ENCODE measurements at regions not wholly inside any gene's neighbourhood (a gene's known extent, or its start where the extent isn't known, plus 50 kb on each side); places are given as distances from the start of the nearest gene placed in this dataset.
"Not testable (repeated sequence)": the region's sequence is repeated elsewhere in the genome, so short reads cannot be mapped to it uniquely, and the experiment has no call there.

DNA sequence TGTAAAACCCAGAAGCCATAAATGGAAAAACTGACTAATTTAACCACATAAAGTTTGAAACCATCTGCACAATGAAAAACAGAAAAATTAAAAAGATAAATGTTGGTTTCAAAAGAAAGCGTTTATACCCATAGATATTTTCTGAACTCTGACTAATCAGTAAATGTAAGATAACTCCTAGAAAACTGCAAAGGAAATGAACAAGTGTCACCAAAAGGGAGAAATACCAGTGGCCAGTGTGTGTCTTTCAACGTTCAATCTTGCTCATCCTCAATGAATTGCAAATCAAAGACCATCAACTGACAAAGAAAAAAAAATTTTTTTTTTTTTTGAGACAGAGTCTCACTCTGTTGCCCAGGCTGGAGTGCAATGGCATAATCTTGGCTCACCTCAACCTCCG, 180.1 kb downstream of the SYK start:
- no peak for DNase-seq

DNA sequence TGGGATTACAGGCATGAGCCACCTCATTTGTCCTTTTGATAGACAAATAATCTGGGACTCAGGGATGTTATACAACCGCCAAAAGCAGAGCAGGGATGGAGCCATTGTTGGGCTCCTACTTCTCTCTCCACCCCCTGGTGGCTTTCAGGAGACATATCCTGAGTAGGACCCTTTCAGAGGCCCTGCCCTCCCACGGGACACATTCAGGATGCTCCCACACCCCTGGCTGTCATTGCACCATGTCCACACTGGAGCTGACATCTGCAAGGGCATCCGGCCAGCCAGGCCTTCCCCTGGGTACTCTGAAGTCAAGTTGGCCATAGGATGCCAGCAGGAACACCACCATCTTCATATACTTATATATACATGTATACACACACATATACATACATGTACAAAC, 181.8 kb downstream of the SYK start:
- no peak for DNase-seq

DNA sequence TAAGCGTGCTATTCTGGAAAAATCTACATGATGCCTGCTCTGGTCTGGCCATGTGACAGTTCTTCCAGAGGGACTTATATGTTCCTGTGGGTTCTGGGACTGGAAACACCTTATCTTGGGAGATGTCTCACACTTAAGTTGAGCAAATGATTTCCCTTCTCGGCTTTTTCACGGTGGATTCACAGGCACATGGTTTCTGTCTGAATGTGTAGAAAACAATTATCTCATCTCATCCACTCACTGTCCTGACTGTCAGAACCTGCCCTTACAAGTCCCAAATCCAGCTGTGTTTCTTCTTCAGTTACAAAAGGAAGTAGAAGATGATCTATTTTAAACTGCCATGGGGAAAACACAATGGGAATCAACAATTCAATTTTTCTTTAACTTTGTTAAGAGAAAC, 184.0 kb downstream of the SYK start:
- no peak for DNase-seq

DNA sequence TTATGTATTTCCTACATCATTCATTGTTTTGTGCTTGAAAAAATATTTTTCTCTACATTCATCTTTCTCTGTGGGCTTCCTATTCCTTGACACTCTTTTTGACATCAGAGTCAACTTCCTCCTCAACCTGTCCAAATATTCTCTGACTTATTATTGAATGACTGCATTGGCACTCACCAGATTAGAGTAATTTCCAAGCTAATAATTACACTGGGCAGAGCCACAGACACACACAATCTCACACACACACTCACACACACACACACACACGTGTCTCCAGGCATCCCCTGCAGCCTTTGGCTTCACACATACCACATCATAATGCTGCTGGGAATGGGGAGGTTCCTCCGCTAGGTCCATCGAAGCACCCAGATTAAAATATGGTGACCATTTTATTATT, 184.5 kb downstream of the SYK start:
- DNase-seq, result no peak

DNA sequence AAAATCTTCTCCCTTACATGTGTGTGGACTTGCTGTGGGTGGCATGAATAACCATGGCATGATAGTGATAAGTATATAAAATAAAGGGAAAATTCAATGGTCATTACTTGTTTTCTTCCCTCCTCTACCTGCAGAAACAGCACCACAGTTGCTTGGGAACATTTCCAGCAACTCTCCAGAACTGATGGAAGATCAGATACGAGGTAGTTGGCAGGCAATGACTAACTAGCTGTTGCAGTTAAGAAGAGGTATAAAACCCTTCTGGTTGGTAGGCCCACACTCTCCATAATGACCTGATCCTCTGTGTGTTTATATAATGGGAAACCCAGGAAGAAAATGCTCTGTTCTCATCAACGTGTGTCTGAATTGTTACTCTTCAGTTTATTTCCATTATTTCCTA, 185.9 kb downstream of the SYK start:
- DNase-seq, result no peak

DNA sequence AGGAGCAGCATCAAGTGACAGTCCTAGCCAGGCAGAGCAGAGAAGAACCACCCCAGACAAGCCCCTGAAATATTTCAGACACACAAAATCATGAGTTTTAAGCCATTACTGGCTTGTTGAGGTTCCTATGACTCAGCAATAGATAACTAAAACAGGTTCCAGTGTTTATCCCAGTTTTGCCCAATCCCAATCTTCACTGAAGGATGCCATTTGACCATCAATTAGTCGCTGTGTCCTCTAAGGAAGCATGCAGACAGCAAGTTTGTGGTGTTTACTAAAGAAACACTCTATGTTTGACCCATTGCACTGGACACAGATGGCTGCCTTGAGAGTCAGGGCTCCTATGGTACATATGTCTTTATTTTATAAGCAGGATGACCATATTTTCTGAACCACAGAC, 186.7 kb downstream of the SYK start:
- no peak for DNase-seq

DNA sequence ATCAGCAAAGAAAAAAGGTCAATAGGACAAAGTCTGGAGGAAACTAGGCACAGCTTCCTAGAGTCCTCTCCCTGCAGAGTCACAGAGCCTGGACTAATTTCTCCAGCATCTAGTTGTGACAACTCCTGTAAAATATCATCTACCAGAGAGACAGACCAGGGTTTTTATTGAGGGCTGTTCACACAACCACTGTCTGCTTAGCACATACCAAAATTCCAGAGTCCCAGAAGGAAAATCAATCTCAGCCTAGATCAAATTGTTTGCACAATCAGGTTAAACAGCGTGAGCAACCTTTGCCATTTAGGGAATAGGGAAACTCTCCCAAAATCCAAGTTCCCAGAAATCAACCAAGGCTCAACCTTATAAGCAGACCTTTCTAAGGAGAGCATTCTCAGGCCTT, 190.3 kb downstream of the SYK start:
- DNase-seq, result no peak

DNA sequence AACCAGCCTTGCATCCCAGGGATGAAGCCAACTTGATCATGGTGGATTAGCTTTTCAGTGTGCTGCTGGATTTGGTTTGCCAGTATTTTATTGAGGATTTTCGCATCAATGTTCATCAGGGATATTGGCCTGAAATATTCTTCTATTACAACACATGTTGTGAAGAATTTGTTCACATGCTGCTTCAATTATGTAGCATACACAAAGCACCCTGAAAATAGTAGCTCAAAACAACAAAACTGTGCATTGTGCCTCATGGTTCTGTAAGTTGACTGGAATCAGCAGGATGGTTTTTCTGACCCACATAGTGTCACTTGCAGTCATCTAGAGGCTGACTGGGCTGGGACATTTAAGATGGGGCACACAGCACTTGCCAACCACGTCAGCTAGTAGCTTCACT, 193.9 kb downstream of the SYK start:
- DNase-seq, result no peak

DNA sequence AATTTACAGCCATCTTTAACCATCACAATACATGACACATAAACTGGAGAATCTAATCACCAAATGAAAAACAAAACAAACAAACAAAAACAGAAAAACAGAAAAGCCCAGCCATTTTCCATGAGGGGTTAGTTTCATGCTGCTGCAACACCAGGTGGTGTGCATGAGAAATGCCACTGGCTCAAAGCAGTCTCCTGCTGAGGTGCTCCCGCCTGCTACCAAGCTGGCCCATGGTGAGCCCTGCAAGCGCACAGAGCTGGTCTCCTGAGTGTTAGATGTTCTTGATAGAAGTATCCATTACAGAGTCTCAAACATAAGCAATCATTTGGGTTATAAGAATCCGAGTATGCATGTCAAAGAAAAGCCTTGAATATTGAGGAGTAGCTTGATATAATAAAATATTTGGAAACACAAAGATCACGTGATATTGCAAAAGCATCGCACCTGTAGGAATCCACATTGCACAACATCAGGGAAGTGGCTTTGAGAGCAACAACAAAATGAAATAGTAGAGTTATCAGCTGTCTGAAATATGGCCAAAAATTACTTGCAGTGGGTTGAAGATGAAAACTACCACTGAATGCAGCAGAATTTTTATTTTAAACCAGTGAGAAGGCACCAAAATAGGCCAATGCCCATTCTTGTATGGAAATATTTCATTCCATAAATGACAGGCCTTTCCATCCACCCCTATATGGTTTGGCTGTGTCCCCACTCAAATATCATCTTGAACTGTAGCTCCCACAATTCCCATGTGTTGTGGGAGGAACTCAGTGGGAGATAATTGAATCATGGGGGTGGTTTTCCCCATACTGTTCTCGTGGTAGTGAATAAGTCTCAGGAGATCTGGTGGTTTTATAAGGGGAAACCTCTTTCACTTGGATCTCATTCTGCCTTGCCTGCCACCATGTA, 194.8 kb downstream of the SYK start:
- no peak for DNase-seq

DNA sequence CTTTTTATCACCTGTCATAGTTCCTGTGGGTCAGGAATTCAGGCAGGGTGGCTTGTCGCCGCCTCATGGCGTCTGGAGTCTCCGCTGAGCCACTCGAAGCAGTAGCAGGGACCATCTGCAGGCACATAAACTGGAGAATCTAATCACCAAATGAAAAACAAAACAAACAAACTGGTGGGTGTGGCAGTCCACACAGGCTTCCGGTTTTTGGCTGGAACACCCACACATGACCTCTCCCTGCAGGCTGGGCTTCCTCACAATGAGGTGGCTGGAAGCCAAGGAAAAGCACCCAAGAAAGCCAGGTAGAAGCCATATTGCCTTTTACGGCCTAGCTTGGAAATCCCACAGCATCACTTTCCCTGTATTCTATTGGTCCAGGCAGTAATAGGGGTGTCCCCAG, 197.0 kb downstream of the SYK start:
- no peak for DNase-seq

DNA sequence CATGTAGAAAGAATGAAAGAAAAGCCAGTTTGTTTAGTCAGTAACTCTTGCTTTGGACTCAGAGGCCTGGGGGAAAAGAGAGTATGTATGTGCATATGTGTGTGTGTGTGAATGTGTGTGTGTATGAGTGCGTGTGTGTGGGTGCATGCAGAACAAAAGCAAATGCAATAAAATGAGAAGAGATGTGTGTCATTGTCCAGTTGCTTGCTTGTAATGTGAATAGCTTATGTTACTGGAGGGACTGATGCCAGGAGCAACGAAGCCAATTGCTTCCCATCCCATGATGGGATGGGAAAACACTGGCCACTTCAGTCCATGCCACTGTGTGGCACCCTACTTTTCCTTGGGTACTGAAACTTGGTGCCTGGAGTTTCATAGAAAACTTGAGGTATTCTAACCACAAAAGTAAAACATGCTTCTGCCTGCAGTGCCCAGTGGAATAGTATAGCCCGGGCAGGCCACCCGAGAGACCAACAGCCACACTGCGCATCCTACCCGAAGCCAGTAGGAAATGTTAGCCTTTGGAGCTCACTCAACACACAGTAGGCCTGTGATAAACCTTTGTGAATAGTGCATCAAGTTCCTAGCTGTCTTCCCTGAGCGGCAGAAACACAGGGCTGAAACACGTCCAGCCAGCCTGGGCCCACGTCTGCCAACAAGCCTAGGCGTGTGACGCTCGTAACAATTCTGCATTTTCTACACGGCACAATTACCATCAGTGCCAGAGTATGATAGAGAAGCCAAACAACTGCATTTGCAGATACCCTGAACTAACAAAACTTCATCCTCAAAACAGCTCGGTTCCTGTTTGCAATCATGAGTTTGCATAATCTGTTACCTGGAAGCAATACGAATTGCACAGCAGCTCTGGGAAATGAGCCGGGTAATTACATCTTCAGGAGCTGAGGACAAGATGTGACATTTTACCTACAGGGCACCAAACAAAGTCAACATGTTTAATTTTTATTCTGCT, 198.1 kb downstream of the SYK start:
- DNase-seq, result no peak

DNA sequence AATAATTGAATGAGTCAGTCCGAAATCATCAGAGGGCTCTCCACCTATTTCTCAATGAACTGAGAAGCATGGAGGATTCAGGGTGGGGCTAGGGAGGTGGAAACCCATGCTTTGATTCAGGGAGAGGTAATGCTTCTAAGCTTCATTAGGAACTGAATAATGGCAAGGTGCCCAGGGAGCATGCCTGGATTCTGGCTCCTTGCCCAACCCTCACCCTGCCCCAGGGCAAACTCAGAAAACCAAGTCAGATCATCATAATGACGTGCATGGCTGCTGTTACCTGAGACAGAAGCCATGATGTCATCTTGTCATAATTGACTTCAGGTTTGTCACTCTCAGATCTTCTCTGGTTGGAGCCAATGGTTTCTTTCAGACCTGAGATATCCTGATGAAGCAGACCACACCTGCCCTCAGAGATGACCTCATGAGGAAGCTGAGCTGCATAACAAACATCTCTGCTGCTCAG, 199.6 kb downstream of the SYK start:
- DNase-seq, result no peak

DNA sequence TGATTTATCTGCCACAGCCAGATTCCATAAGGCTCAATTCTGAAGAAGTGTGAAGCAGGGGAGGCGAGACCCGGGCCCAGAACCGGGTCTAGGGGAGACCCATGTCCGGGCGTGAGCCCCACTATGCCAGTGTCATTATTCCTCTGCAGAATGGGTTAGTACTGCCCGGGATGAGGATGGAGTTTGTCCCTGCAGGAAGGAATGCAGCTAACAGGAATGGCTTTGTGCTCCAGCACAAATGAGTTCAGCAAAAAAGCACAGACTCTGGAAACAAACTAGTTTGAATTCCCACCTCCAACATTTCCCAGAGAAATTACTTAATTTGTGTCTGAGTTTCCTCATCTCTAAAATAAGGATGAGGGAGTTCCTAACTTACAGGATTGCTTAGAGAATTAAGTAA, 202.9 kb downstream of the SYK start:
- no peak for DNase-seq

DNA sequence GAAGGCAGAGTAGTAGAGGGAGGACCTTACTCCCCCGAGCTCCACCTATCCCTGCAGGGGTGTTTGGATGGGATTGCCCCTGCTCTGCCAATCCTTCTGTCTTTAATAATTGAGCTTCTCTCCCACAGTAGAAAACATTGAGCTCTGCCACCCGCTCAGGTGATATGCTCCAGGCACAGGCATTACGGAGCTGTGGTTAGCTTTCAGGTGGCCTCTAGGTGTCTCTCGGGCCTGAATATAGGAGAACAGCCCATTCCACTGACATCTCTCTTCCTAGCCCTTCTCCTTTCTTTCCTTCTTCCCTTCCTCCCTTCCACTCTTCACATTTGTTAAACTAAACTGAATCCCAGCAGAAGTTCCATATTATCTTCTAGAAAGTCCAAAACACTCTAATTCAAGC, 203.4 kb downstream of the SYK start:
- DNase-seq, result no peak

DNA sequence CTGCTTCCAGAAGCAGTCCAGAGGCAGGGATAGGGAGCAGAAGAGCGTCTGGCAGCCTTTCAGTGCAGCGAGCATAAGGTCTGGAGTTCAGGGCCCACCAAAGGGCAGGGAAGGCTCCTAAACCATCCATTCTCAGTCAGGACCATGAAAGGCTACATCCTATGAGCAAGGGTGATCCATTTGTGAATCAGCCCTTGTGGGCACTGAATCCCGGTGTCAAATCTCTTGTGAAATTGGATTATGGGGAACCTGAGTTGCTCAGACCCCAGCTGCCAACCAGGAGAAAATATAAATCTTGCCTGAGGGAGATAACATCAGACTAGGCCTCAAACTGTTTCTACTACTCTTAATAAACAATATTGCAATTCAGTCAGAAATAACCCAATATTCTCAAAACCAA, 204.4 kb downstream of the SYK start:
- DNase-seq, result no peak

DNA sequence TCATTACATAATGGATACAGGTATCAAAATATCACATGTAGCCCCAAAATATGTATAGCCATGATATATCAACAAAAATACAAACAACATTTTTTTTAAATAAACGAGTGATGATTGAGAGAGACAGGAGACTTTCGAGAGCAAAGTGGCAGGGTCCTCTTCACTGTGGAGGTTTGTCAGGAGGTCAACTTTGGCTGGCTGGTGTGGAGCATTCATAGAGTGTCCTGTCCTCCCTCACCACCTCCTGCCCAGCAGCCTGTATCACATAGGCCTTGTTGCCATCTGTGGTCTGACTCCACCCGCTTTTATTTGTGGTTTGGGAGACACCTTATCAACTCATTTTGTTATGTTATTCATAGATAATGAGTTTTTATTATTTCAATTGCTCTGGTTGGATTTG, 206.9 kb downstream of the SYK start:
- no peak for DNase-seq

DNA sequence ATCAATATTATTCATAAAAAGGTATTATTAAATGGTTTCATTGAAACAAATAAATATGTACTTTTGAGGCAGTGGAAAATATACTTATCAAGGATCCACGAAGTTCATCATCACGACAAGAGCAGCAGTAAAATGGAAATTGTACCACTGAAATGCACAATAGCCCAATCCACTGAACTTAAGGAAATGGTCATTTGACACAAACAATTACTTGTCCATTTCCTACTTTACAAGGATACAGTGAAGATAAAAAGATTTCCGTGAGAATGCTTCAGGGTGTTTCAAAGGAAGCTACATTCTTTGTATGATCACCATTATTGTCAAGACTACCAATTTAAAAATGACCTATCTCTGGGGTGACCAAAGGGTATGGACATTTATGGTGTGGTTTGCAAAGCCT, 210.3 kb downstream of the SYK start:
- no peak for DNase-seq

DNA sequence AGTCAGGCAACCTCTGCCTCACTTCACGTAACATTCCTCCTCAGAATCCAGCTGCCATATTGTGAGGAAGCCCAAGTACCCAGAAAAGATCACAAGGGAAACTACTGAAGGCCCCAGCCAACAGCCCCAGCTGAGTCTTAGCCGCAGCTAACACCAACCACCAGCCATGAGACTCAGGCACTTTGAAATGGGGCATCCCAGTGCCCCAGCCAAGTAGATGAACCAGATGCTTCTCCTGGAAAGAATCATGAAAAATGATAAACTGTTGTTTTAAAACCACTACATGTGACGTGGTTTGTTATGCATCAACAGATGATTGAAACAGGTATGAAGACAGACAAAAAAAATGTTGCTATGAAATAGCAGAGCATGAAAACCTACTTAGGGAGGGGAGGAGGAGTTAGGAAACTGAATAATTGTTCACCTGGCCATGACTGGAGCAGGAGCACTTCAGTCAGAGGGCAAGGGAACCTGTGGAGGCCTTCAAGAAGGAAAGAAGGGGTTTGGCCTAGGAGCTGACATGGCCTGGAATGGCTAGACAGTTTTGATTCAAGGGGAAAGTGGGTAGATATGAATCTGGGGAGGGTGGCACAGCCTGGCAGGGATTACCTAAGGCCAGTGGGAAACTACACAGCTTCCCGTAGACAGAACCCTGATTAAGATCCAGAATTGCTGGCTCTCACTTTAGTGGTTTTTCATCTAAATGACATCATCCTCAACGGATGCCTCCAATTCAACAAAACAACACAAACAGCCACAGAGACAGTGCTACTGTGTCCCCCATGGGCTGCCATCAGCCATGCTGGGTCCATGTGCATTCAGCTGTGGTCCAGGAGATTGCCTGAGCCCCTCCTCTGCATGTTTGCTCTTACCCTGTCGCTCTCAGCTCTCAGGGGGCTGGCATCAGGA, 211.6 kb downstream of the SYK start:
- no peak for DNase-seq

DNA sequence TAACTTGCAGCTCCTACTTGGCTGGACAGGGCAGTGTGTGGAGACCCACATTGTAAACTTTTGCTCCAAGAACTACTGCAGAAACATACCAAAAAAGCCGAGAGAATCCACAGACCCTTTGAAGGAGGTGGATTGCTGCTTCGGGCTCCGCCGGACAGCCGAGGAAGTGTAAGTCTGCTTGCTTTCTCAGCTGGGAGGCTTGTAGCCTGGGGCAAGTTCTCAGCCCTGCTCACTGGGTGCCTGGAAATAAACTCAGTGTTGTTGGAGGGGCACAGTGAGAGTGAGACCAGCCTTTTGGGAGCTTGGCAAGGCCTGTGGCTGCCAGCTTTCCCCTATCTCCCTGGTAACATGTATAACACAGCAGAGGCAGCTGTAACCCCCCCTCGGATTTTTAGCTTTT, 215.6 kb downstream of the SYK start:
- no peak for DNase-seq

DNA sequence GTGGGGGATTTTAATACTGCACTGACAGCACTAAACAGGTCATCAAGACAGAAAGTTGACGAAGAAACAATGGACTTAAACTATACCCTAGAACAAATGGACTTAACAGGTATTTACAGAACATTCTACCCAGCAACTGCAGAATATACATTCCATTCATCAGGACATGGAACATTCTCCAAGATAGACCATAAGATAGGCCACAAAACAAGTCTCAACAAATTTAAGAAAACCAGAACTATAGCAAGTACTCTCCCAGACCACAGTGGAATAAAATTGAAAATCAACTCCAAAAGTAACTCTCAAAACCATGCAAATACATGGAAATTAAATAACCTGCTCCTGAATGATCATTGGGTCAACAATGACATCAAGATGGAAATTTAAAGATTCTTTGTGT, 218.3 kb downstream of the SYK start:
- not testable (repeated sequence) for DNase-seq

DNA sequence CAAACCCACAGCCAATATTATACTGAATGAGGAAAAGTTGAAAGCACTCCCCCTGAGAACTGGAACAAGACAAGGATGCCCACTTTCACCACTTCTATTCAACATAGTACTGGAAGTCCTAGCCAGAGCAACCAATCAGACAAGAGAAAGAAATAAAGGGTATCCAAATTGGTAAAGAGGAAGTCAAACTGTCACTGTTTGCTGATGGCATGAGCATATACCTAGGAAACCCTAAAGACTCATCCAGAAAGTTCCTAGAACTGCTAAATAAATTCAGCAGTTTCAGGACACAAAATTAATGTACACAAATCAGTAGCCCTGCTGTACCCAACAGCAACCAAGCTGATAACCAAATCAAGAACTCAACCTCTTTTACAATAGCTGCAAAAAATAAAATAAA, 220.0 kb downstream of the SYK start:
- not testable (repeated sequence) for DNase-seq

DNA sequence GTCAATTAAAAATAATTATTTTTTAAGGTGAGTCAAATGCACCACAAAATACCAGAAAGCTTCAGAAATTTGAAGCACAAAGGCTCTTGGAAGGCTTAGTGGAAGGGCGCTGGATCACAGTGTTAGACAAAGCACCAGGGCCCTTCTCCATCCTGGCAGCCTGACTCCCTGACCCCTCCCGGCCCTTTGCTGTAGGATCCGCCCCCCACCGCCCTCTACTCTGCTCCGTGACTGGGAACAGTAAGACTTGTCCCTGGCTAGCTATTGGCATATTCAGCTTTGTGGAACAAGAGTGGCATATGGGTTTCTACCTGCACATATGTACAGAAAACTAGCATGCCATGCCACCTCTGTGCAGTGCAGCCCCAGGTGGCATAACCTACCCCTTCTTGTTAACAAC, 222.1 kb downstream of the SYK start:
- DNase-seq, result no peak

DNA sequence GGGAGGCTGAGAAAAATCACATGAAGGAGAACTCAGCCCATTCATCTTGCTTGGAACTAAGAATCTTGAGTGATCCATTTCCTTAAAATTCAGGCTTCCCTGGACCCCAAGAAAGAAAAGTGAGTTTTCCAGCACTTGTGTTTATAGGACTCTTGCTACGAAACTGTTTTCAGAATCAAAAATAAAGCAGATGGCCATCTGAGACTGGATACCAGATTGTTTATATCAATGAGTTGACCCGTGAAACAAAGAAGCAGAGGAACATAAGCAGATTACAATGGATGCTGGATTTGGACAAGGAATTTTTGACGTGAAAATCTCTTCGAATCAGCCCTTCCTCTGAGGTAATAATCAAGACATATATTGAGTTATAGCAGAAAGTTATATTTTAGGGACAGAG, 223.2 kb downstream of the SYK start:
- DNase-seq, result no peak
